ENCODE measurements at regions not wholly inside any gene's neighbourhood (a gene's known extent, or its start where the extent isn't known, plus 50 kb on each side); places are given as distances from the start of the nearest gene placed in this dataset.
"Not testable (repeated sequence)": the region's sequence is repeated elsewhere in the genome, so short reads cannot be mapped to it uniquely, and the experiment has no call there.

GRCh38 chr6:169008641-169009257 lies 244.9 kb downstream of the THBS2 start:
- no peak for DNase-seq

DNA sequence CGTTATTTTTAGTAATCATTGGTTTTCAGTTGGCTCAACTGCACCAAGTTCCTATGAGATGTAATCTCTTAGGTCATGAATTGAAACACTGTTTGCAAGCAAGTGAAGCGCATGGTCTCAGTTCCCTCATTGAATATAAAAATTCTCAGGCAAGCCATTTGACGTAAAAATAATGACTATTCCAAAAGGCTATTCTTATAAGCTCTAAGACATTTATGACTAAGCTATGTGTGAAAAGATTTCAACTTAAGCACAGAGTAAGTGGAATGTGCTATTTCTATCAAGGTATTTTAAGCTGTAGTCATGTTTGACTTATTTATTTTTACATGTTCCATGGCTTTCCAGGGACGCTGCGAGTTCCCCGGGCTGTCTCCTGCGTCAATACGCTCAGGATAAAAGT lies 248.5 kb downstream of the THBS2 start:
- no peak for DNase-seq

DNA sequence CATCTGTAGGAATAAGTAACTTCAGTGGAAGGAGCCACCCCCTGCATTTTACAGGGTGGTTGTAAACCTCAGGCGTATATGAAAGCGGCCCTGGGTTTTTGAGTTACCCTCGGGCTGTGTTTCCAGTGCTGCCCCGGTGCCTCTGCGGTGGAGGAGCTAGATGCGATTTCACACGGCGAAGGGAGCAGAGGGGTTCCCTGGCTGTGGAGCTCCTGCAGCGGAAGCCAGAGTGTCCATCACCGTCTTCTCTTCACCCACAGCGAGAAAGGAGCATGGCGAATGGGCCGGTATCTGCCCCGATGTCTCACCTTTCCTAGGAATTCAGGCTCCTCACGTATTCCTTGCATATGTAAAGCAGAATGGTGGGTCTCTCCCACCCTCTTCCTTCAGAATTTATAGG lies 253.6 kb downstream of the THBS2 start:
- DNase-seq: no peak

DNA sequence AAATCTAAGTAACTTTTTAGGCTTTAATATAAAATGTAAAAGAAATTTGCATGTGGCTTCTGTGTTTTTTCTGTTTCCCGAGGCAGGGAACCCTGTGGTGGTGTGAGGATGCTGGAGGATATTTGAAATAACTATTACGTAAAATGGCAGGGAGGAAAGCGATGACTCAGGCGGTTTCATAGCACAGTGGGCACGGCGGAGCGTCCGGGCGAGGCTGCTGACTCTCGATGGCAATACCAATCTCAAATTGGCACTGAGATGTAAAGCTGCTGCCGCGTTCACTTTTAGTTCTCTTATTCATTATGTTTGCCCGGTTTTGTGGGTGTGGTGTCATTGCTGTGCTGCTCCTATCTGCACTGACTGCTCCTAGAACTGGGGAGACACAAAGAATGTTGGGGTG lies 254.3 kb downstream of the THBS2 start:
- no peak for DNase-seq

- no peak for DNase-seq
These were observed 257.4 kb downstream of the THBS2 start for GRCh38 chr6:168996356-168996625.

DNA sequence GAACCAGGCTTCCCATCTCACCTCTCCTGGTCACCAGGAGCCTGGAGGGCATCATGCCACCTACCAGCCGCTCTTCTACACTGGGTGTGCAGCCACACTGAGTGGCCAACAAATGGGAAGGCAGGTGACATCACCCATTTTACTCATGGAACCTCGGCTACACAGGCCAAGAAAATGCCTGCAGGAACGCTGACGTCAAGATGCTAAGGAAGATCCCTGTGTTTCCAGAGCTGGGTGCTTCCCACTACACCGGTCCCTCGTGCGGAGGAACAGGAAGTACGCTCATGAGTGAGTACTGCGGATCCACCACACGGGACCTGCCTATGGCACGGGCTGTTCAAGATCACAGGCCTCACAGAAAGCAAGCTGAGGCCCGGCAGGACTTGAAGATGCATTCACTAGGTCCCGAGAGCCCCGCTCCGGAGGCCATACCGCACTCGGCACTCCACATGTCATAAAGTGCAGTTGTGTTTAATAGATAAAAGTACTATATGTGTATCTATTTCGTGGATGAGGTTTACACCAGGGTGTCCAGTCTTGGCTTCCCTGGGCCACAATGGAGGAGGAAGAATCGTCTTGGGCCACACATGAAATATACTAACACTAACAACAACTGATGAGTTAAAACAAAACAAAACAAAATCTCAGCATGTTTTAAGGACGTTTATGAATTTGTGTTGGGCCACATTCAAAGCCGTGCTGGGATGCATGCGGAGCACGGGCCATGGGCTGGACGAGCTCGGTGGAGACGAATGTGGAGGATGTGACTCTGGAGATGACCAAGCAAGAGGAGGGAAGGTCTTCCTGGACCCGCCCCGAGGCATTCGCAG lies 257.9 kb downstream of the THBS2 start:
- DNase-seq: no peak

DNA sequence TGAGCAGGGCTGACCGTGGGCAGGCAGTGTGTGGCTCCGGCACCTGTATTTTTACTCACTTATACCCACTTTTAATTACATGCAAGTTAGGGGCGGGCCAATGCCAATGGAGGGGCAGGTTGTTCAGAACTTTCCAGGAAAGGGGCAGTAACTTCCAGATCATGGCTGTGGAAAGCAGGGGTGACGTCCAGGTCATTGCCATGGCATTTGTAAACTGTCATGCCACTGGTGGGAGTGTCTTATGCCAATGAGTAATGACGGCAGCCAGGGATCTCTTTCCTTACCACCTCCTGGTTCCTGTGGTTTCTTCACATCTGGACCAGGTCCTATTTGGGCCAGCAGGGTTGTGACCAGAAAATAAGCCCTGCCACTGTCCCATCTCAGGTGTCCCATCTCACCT lies 258.7 kb downstream of the THBS2 start:
- DNase-seq: no peak

- DNase-seq: no peak
These were observed 261.1 kb downstream of the THBS2 start for GRCh38 chr6:168992446-168993144.

- DNase-seq: not testable (repeated sequence)
These were observed 262.0 kb downstream of the THBS2 start for GRCh38 chr6:168991695-168992094.

DNA sequence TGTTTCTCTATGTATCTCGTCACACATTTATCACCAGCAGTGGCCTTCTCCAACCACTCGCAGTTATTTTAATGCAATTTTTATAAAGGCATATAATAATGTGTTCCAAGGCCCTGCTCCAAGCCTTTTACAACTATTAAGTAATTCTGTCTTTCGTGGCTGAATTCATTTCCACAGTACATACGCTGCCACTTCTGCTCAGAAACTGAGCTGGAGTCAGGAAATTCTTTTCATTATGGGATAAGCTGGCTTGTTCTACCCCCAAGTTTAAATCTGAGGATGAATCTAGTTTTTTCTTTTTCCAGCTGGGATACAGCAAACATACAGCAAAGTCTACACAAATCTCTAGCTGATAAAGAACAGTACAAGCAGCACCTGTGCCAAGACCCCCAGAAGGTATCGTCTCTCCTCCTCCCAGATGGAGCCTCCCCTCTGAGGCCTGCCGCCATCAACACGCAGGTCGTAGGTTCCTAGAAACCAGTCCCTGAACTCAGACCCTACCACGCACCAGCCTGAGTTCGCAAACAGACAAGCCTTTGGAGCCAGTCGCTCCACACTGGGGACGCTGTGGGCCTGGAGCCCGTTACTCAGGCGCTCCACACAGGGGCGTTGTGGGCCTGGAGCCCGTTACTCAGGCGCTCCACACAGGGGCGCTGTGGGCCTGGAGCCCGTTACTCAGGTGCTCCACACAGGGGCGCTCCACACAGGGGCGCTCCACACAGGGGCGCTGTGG lies 263.5 kb downstream of the THBS2 start:
- DNase-seq: no peak

DNA sequence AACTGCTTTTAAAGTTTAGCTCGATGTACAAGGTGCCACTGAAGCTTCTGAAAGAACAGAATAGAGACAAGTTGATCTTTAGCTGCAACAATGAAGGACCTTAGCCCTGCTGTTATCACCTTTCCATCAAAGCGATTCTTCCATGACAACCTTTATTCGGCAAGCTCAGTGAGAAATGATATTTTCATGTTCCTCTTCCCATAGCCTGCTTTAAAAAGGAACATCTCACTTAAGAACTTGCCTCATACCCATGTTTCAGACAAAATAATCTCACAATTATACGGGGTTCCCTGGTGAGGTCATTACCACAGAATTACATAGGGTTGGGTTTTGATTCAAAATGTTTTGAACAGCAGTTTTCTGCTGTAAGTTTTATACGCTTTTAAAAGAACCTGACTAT lies 264.2 kb downstream of the THBS2 start:
- DNase-seq: no peak

DNA sequence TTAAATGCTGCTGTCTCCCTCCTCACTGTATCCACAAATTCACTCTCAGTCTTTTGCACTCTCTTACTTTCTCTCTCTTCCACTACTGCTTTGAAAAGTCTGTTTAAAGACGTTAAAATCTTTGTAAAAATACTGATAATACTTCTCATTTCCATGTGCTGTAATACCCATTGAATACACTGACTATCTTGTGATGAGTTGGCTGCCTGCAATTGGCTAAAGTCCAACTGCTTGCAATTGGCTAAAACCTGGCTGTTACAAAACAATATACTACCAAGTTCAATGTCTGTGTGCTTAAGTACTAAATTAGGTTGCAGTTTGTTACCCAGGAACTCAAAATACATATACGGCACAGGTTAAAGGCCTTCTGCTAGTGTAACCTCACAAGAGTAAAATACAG lies 264.8 kb downstream of the THBS2 start:
- peak; percentile 18 for DNase-seq

DNA sequence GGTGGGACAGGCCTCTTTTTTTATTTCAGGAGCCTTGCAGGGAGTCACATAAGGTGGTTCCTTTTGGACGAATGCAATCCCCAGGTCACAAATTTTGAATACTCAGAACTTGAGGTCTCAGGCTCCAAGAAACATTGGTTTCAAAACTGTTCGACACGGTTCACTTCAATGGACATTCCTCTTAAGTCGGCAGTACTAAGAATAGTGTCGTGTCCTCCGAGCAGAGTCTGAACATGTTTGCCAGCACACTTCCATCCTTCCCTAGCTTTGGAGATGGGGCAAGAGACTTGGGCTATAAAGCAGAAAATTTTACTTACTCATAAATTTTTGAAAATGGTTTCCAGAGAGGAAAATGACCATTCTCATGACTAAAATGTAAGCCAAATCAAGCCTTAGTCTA lies 265.4 kb downstream of the THBS2 start:
- DNase-seq: no peak

- DNase-seq: no peak
These were observed 267.9 kb downstream of the THBS2 start for GRCh38 chr6:168985705-168986104.

DNA sequence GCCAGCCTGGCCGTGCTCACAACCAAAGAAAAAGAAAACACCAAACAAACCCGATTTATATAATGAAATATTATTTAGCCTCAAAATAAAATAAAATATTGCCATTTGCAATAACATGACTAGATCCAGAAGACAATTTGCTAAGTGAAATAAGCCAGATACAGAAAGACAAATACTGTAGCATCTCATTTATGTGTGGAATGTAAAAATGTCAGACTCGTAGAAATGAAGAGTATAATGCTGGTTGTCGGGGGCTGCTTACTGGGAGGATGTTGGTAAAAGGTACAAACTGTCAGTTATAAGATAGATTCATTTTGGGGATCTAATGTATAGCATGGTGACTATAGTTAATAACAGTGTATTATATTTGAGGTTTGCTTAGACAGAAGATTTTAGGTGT lies 269.7 kb downstream of the THBS2 start:
- DNase-seq: no peak

DNA sequence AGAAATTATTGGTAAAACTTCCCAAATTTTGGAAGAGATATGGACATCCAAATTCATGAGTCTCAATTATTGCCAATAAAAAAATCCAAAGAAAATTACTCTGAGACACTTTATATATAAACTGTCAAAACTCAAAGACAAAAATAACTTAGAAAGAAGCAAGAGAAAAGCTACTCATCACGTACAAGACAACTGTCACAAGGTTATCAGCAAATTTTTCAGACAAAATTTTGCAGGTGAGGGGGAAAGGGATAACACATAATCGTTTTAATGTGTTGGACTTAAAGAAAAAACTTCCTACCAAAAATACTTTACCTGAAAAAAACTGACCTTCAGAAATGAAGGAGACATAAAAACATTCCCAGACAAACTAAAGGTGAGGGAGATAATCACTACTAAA lies 272.5 kb downstream of the THBS2 start:
- DNase-seq: no peak

- no peak for DNase-seq
These were observed 274.4 kb downstream of the THBS2 start for GRCh38 chr6:168979254-168979653.

- DNase-seq: no peak
These were observed 281.5 kb downstream of the THBS2 start for GRCh38 chr6:168972128-168972527.

- DNase-seq: no peak
These were observed 282.1 kb downstream of the THBS2 start for GRCh38 chr6:168971549-168971948.

DNA sequence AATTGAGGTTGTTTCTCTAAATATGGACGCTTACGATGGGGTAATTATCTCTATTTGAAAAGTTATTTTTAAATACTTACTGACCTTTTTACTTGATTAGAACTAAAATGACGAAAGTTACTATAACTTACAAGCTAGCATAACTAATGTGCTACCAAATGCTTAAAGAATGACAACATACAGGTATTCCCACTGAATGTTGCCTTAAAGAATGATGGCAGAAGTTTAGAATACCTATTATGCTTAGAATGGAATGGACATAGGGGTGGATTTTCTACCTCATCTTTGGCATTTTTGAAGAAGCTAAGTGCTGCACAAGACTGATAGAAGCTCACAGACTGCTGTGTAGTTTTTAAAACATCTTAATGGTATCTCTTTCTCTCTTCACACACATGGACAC lies 284.8 kb downstream of the THBS2 start:
- no peak for DNase-seq

DNA sequence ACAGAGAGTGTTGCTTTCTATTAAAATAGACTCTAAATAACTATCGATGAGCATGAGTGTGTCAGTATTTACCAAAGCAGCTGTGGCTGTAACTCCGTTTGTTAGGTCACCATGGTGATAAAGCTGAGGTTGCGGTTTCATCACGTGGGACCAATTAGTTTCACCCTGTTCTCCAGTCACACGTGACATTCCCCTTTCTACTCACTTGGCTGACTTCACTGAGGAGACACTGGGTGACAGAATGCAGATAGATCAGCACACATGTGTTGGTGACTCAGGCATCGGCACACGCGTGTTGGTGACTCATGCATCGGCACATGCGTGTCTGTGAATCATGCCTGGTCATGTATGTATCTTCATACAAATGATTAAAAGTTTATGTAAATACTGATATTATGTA lies 285.4 kb downstream of the THBS2 start:
- DNase-seq: peak; percentile 97

DNA sequence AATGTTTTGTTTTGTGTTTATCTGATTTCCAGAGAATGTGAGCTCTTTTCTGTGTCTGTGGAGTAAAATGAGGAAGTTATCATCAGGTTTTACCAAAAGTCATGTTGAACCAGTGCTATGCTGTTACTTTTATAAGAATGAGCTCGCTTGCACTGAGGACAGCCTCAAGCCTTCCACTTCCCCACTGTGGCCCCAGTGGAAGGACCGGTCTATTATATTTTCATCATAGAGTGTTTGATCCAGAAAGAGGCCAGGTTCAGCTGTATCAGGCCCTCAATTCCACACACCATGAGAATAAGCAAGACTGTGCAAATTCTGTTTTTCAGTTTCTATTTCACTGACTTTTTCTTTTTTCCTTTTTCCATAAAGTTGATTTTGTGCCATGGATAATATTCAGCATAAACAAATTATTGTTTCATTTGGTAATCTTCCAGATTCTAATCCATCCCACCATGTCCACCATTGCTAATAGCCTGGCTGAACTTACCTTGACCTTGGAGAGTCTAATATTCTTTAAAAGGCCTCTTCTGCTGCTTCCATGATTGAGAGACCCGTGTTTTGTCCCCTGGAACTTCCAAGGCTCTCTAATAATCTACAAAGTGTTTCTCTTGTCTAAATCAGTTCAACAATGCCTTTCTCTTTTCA lies 286.2 kb downstream of the THBS2 start:
- no peak for DNase-seq
